SH-SY5Y (cell line): ENCODE measurements at regions not wholly inside any gene's neighbourhood (a gene's known extent, or its start where the extent isn't known, plus 50 kb on each side); places are given as distances from the start of the nearest gene placed in this dataset.

ENCODE experiments used
- GATA2 ChIP-seq: IDR thresholded peaks from 2 replicates; pipeline ENCODE4 v1.6.1; 2011; ENCODE audit warnings: mild to moderate bottlenecking, low read depth, low read length
- GATA3 ChIP-seq: IDR thresholded peaks from 2 replicates; pipeline ENCODE4 v1.6.1; 2011; ENCODE audit warnings: low read depth, mild to moderate bottlenecking, low read length, moderate library complexity

DNA sequence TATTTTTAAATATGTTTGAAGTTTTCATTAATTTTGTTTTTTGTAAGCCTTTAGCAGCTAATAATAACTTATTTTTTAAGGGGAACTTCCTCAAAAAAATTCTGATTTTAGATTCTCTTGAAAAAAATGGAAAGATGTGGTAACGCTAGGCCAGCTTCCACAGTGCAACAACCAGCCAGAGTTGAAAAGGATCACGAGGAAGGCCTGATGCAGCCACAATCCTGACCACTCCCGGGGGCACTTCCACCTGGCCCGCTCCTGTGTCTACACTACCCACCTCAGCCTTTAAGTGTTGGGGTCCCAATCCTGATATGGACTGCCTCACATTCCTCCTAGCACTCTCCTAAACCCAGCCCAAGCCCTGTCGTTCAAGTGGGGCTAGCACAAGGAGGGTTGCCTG, 101.1 kb downstream of the TMEM17 start:
- TF ChIP-seq GATA2 (no peak), GATA3 (no peak)
